Endothelial cell of umbilical vein (primary cell): ENCODE measurements at regions not wholly inside any gene's neighbourhood (a gene's known extent, or its start where the extent isn't known, plus 50 kb on each side); places are given as distances from the start of the nearest gene placed in this dataset.

ENCODE experiments used
- POLR2A ChIP-seq: IDR thresholded peaks from 2 replicates; pipeline ENCODE4 v1.6.1; 2012; ENCODE audit warnings: low read depth, mild to moderate bottlenecking, control low read depth, low read length
- POLR2AphosphoS5 ChIP-seq: IDR thresholded peaks from 2 replicates; pipeline ENCODE4 v1.6.1; 2012; ENCODE audit warnings: low read depth, mild to moderate bottlenecking, control low read depth, low read length, moderate library complexity; ENCODE audit not compliant: insufficient read depth
- TF ChIP-seq, protein P1 (sequence below), 2 donors: IDR thresholded peaks; 1 replicate in 1 of 2; 2 replicates in 1 of 2; pipeline ENCODE4 v1.5.1; 2011; ENCODE audit warnings: low read length in 2 of 2, mild to moderate bottlenecking in 2 of 2, moderate library complexity in 2 of 2, control low read depth in 1 of 2, inconsistent platforms in 1 of 2, low read depth in 1 of 2; ENCODE audit not compliant: insufficient read depth in 1 of 2; ENCODE audit errors: extremely low read depth in 1 of 2

DNA sequence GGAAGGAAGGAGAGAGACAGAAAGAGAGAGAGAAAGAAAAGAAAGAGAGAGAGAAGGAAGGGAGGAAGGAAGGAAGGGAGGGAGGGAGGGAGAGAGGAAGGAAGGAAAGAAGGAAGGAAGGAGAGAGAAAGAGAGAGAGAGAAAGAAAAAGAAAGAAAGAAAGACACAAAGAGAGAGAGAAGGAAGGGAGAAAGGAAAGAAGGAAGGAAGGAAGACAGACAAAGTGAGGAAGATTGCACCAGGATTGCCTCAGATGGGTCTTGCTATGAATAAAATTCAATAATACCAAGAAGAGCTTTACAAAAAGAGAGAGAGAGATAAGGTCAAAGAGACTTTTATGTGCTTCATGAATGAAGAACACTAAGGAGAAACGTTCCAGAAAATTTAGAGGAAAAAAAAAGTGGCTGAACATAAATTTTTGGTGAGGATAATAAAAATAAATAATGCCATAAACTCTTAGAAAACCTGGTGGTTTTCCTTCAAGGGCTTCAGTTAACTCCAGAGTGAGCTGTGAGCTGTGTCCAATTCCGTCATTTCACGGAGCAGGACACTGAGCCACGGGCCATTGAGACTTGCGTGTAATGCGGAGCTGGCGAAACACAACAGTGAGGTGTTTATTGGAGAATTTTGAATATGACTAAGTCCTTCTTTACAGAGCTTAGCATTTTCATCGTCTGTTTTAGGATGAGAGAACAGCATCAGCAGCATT lies 72.7 kb upstream of the TNRC6C start:
- TF ChIP-seq, protein P1, sequence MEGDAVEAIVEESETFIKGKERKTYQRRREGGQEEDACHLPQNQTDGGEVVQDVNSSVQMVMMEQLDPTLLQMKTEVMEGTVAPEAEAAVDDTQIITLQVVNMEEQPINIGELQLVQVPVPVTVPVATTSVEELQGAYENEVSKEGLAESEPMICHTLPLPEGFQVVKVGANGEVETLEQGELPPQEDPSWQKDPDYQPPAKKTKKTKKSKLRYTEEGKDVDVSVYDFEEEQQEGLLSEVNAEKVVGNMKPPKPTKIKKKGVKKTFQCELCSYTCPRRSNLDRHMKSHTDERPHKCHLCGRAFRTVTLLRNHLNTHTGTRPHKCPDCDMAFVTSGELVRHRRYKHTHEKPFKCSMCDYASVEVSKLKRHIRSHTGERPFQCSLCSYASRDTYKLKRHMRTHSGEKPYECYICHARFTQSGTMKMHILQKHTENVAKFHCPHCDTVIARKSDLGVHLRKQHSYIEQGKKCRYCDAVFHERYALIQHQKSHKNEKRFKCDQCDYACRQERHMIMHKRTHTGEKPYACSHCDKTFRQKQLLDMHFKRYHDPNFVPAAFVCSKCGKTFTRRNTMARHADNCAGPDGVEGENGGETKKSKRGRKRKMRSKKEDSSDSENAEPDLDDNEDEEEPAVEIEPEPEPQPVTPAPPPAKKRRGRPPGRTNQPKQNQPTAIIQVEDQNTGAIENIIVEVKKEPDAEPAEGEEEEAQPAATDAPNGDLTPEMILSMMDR (IDR thresholded peaks at IDR 0.05; ENCODE audit: extremely low read depth in 1 of 2, insufficient read depth in 1 of 2, low read depth in 1 of 2, low read length in 2 of 2), result no peak
- TF ChIP-seq POLR2AphosphoS5 (no peak), POLR2A (no peak)
